ACC112 (cell line): ENCODE measurements at regions not wholly inside any gene's neighbourhood (a gene's known extent, or its start where the extent isn't known, plus 50 kb on each side); places are given as distances from the start of the nearest gene placed in this dataset.

Experiments
- H2AFZ ChIP-seq: fragments of 200-600 bp; sonication (generic); one replicate; pipeline ENCODE4 v1.6.0; 2017; ENCODE audit warnings: antibody characterized with exemption, low read length; ENCODE audit not compliant: unreplicated experiment
- H3K27ac ChIP-seq: fragments of 200-600 bp; sonication (generic); 2 replicates; pipeline ENCODE4 v1.5.1; 2014; ENCODE audit warnings: low read depth, mild to moderate bottlenecking, antibody characterized with exemption, low read length, moderate library complexity
- H3K27me3 ChIP-seq: fragments of 200-600 bp; sonication (generic); 2 replicates; pipeline ENCODE4 v1.6.1; 2014; ENCODE audit warnings: mild to moderate bottlenecking, antibody characterized with exemption, low read length, moderate library complexity, mixed read lengths; ENCODE audit not compliant: insufficient read depth
- H3K36me3 ChIP-seq: fragments of 200-600 bp; sonication (generic); 2 replicates; pipeline ENCODE4 v1.6.1; 2016; ENCODE audit warnings: mild to moderate bottlenecking, antibody characterized with exemption, low read length, moderate library complexity, mixed read lengths; ENCODE audit not compliant: insufficient read depth
- H3K4me1 ChIP-seq: fragments of 200-600 bp; sonication (generic); one replicate; pipeline ENCODE4 v1.6.1; 2016; ENCODE audit warnings: low read length, mixed read lengths; ENCODE audit not compliant: insufficient read depth, unreplicated experiment, control insufficient read depth
- H3K4me3 ChIP-seq: fragments of 200-600 bp; sonication (generic); 2 replicates; pipeline ENCODE4 v1.5.1; 2014; ENCODE audit warnings: mild to moderate bottlenecking, low read depth, low read length
- H3K79me2 ChIP-seq: fragments of 200-600 bp; sonication (generic); one replicate; pipeline ENCODE4 v1.6.0; 2016; ENCODE audit warnings: low read length; ENCODE audit not compliant: control insufficient read depth, unreplicated experiment, insufficient read depth

- Histone ChIP-seq H3K79me2 (no peaks in the 10 kb centered on the region), H3K4me3 (peak overlapping the region; percentile 26; the same call in 1 of the 2 replicates), H3K27me3 (peaks cover 49% of the 10 kb centered on the region), H3K4me1 (no peaks in the 10 kb centered on the region), H2AFZ (no peak overlapping the region), H3K27ac (no peak overlapping the region), H3K36me3 (no peaks in the 10 kb centered on the region)
Observed at GRCh38 chr14:21748869-21749303, 75.3 kb upstream of the OR4E1 start.

- Histone ChIP-seq H3K27ac (no peak overlapping the region), H3K4me1 (no peaks in the 10 kb centered on the region), H3K36me3 (no peaks in the 10 kb centered on the region), H3K79me2 (no peaks in the 10 kb centered on the region), H3K4me3 (no peak overlapping the region), H2AFZ (no peak overlapping the region), H3K27me3 (peaks cover 75% of the 10 kb centered on the region)
Observed at GRCh38 chr14:21735639-21736307, 62.2 kb upstream of the OR4E1 start.

GRCh38 chr14:21735200-21735599 lies 61.6 kb upstream of the OR4E1 start:
- H3K27me3 ChIP-seq: peaks cover 69% of the 10 kb centered on the region
- no peaks in the 10 kb centered on the region for H3K36me3 ChIP-seq
- no peaks in the 10 kb centered on the region for H3K79me2 ChIP-seq
- no peak overlapping the region for H2AFZ ChIP-seq
- no peak overlapping the region for H3K4me3 ChIP-seq
- H3K27ac ChIP-seq: no peak overlapping the region
- H3K4me1 ChIP-seq: no peaks in the 10 kb centered on the region

GRCh38 chr14:21734457-21735074 lies 60.9 kb upstream of the OR4E1 start:
- no peak overlapping the region for H3K27ac ChIP-seq
- H3K36me3 ChIP-seq: no peaks in the 10 kb centered on the region
- peak overlapping the region; percentile 59; the same call in 1 of the 2 replicates for H3K4me3 ChIP-seq
- H3K79me2 ChIP-seq: no peaks in the 10 kb centered on the region
- H2AFZ ChIP-seq: peak overlapping the region; percentile 30
- peaks cover 63% of the 10 kb centered on the region for H3K27me3 ChIP-seq
- H3K4me1 ChIP-seq: no peaks in the 10 kb centered on the region

GRCh38 chr14:21729703-21730233 lies 56.1 kb upstream of the OR4E1 start:
- Histone ChIP-seq H3K27me3 (peaks cover 40% of the 10 kb centered on the region), H3K36me3 (no peaks in the 10 kb centered on the region)

GRCh38 chr14:21725250-21725649 lies 51.6 kb upstream of the OR4E1 start:
- Histone ChIP-seq H3K36me3 (no peaks in the 10 kb centered on the region), H3K4me3 (no peak overlapping the region), H3K4me1 (no peaks in the 10 kb centered on the region)

More at GRCh38 chr14:21729703-21730233, 56.1 kb upstream of the OR4E1 start:
- Histone ChIP-seq H3K4me1 (no peaks in the 10 kb centered on the region), H3K27ac (no peak overlapping the region), H3K79me2 (no peaks in the 10 kb centered on the region), H3K4me3 (no peak overlapping the region), H2AFZ (no peak overlapping the region)

GRCh38 chr14:21724090-21724973 lies 50.7 kb upstream of the OR4E1 start:
- no peak overlapping the region for H2AFZ ChIP-seq
- H3K27ac ChIP-seq: no peak overlapping the region
- H3K27me3 ChIP-seq: peaks cover 47% of the 10 kb centered on the region
- H3K4me1 ChIP-seq: no peaks in the 10 kb centered on the region
- no peaks in the 10 kb centered on the region for H3K36me3 ChIP-seq
- H3K4me3 ChIP-seq: no peak overlapping the region
- no peaks in the 10 kb centered on the region for H3K79me2 ChIP-seq

More at GRCh38 chr14:21725250-21725649, 51.6 kb upstream of the OR4E1 start:
- no peaks in the 10 kb centered on the region for H3K79me2 ChIP-seq
- H3K27ac ChIP-seq: no peak overlapping the region
- H3K27me3 ChIP-seq: peaks cover 40% of the 10 kb centered on the region
- no peak overlapping the region for H2AFZ ChIP-seq

GRCh38 chr14:21723431-21724045 lies 49.9 kb upstream of the OR4E1 start:
- no peak overlapping the region for H3K27ac ChIP-seq

More at GRCh38 chr14:21723431-21724045, 49.9 kb upstream of the OR4E1 start:
- Histone ChIP-seq H3K36me3 (no peaks in the 10 kb centered on the region), H3K27me3 (peaks cover 48% of the 10 kb centered on the region), H3K4me3 (no peak overlapping the region), H2AFZ (no peak overlapping the region), H3K79me2 (no peaks in the 10 kb centered on the region), H3K4me1 (no peaks in the 10 kb centered on the region)
